Endothelial cell (in vitro differentiated cells): ENCODE measurements at regions not wholly inside any gene's neighbourhood (a gene's known extent, or its start where the extent isn't known, plus 50 kb on each side); places are given as distances from the start of the nearest gene placed in this dataset.

Experiments used
- DNase-seq: peaks from one replicate; pipeline ENCODE4 v3.0.0; 2021; ENCODE audit warnings: low spot score
- H3K27ac Mint-ChIP-seq: one replicate; pipeline ENCODE4 v1.8.0; 2021; ENCODE audit warnings: mixed read lengths, inconsistent platforms; ENCODE audit not compliant: unreplicated experiment
- H3K27me3 Mint-ChIP-seq: one replicate; pipeline ENCODE4 v1.8.0; 2021; ENCODE audit warnings: mild to moderate bottlenecking, moderate library complexity, mixed read lengths, inconsistent platforms; ENCODE audit not compliant: unreplicated experiment
- H3K36me3 Mint-ChIP-seq: one replicate; pipeline ENCODE4 v1.8.0; 2021; ENCODE audit warnings: mild to moderate bottlenecking, low read depth, mixed read lengths, inconsistent platforms; ENCODE audit not compliant: unreplicated experiment
- H3K4me1 Mint-ChIP-seq: one replicate; pipeline ENCODE4 v1.8.0; 2021; ENCODE audit warnings: mild to moderate bottlenecking, mixed read lengths, inconsistent platforms; ENCODE audit not compliant: unreplicated experiment
- H3K4me3 Mint-ChIP-seq: one replicate; pipeline ENCODE4 v1.8.0; 2021; ENCODE audit warnings: mild to moderate bottlenecking, mixed read lengths, inconsistent platforms; ENCODE audit not compliant: unreplicated experiment
- H3K9me3 Mint-ChIP-seq: one replicate; pipeline ENCODE4 v1.8.0; 2021; ENCODE audit warnings: mixed read lengths, inconsistent platforms; ENCODE audit not compliant: unreplicated experiment
- CTCF ChIP-seq: fragments of 200-600 bp; sonication (generic); IDR thresholded peaks from one replicate; pipeline ENCODE4 v1.5.0; 2021; ENCODE audit warnings: antibody characterized with exemption; ENCODE audit not compliant: unreplicated experiment

GRCh38 chr20:19935842-19936241, 81.3 kb upstream of the NAA20 start:
- H3K27ac Mint-ChIP-seq, result no peak overlapping the region
- H3K36me3 Mint-ChIP-seq, result peaks cover 34% of the 10 kb centered on the region
- TF ChIP-seq CTCF, result no peak
- H3K27me3 Mint-ChIP-seq, result peaks cover 13% of the 10 kb centered on the region
- no peaks in the 10 kb centered on the region for H3K9me3 Mint-ChIP-seq
- DNase-seq, result no peak
- no peak overlapping the region for H3K4me3 Mint-ChIP-seq
- H3K4me1 Mint-ChIP-seq, result peaks cover 72% of the 10 kb centered on the region

GRCh38 chr20:19936466-19937200, 80.5 kb upstream of the NAA20 start:
- Mint-ChIP-seq H3K27me3 (peaks cover 13% of the 10 kb centered on the region), H3K9me3 (no peaks in the 10 kb centered on the region), H3K27ac (peak overlapping the region; percentile 98), H3K36me3 (peaks cover 34% of the 10 kb centered on the region), H3K4me3 (peak overlapping the region; percentile 49), H3K4me1 (peaks cover 76% of the 10 kb centered on the region)
- no peak for DNase-seq
- no peak for TF ChIP-seq CTCF

GRCh38 chr20:19937218-19937617, 79.9 kb upstream of the NAA20 start:
- Mint-ChIP-seq H3K4me3 (peak overlapping the region; percentile 49), H3K9me3 (no peaks in the 10 kb centered on the region), H3K36me3 (peaks cover 34% of the 10 kb centered on the region), H3K27ac (peak overlapping the region; percentile 98), H3K27me3 (peaks cover 13% of the 10 kb centered on the region), H3K4me1 (peaks cover 72% of the 10 kb centered on the region)
- DNase-seq, result peak; percentile 64
- no peak for TF ChIP-seq CTCF

- Mint-ChIP-seq H3K27ac (peak overlapping the region; percentile 98), H3K27me3 (peaks cover 13% of the 10 kb centered on the region), H3K4me3 (no peak overlapping the region), H3K36me3 (peaks cover 30% of the 10 kb centered on the region), H3K9me3 (no peaks in the 10 kb centered on the region), H3K4me1 (peaks cover 72% of the 10 kb centered on the region)
- no peak for DNase-seq
- TF ChIP-seq CTCF, result no peak
Measured at GRCh38 chr20:19937651-19938420, 79.3 kb upstream of the NAA20 start.
